H9 (cell line): ENCODE measurements at regions not wholly inside any gene's neighbourhood (a gene's known extent, or its start where the extent isn't known, plus 50 kb on each side); places are given as distances from the start of the nearest gene placed in this dataset.

ENCODE experiments used
- DNase-seq: peaks from one replicate; pipeline ENCODE4 v3.0.0-alpha.2; 2017
- H2AFZ ChIP-seq: one replicate; pipeline ENCODE4 v1.6.1; 2013; ENCODE audit warnings: mild to moderate bottlenecking, low read length, control low read depth, moderate library complexity
- H2AK5ac ChIP-seq: 2 replicates; pipeline ENCODE4 v1.6.1; 2013; ENCODE audit warnings: low read length, control low read depth, mixed read lengths; ENCODE audit not compliant: insufficient read length
- H2BK120ac ChIP-seq: one replicate; pipeline ENCODE4 v1.6.1; 2013; ENCODE audit warnings: low read depth, mild to moderate bottlenecking, low read length, control low read depth, inconsistent platforms; ENCODE audit not compliant: poor library complexity, severe bottlenecking
- H2BK12ac ChIP-seq: 2 replicates; pipeline ENCODE4 v1.6.1; 2013; ENCODE audit warnings: low read length, control low read depth, mixed read lengths, low read depth; ENCODE audit not compliant: insufficient read length
- H2BK15ac ChIP-seq: 2 replicates; pipeline ENCODE4 v1.6.1; 2013; ENCODE audit warnings: low read depth, low read length, control low read depth
- H2BK20ac ChIP-seq: one replicate; pipeline ENCODE4 v1.6.1; 2013; ENCODE audit warnings: low read depth, mild to moderate bottlenecking, low read length, control low read depth, inconsistent platforms; ENCODE audit not compliant: poor library complexity, severe bottlenecking
- H2BK5ac ChIP-seq: 2 replicates; pipeline ENCODE4 v1.6.1; 2013; ENCODE audit warnings: low read length, control low read depth, mixed read lengths; ENCODE audit not compliant: insufficient read length
- H3K14ac ChIP-seq: 2 replicates; pipeline ENCODE4 v1.6.1; 2013; ENCODE audit warnings: low read length, control low read depth; ENCODE audit not compliant: insufficient read depth
- H3K18ac ChIP-seq: 2 replicates; pipeline ENCODE4 v1.6.1; 2013; ENCODE audit warnings: low read depth, mild to moderate bottlenecking, mixed read lengths, low read length, control low read depth; ENCODE audit not compliant: insufficient read length
- H3K23ac ChIP-seq: 2 replicates; pipeline ENCODE4 v1.6.1; 2013; ENCODE audit warnings: low read length, control low read depth, mixed read lengths, low read depth; ENCODE audit not compliant: insufficient read length
- H3K23me2 ChIP-seq: 2 replicates; pipeline ENCODE4 v1.6.1; 2013; ENCODE audit warnings: low read depth, mild to moderate bottlenecking, mixed read lengths, low read length, control low read depth; ENCODE audit not compliant: insufficient read length, poor library complexity, severe bottlenecking
- H3K27ac ChIP-seq: 2 replicates; pipeline ENCODE4 v1.5.1; 2013; ENCODE audit warnings: low read length, control low read depth, mixed read lengths, low read depth; ENCODE audit not compliant: insufficient read length
- H3K27me3 ChIP-seq: 2 replicates; pipeline ENCODE4 v1.6.1; 2013; ENCODE audit warnings: low read length, control low read depth, inconsistent platforms; ENCODE audit not compliant: insufficient read depth
- H3K4ac ChIP-seq: 2 replicates; pipeline ENCODE4 v1.6.1; 2013; ENCODE audit warnings: low read depth, mild to moderate bottlenecking, control low read depth, inconsistent platforms, low read length, moderate library complexity
- H3K4me1 ChIP-seq: 2 replicates; pipeline ENCODE4 v1.6.1; 2013; ENCODE audit warnings: low read length, control low read depth, inconsistent platforms; ENCODE audit not compliant: insufficient read depth
- H3K4me2 ChIP-seq: 2 replicates; pipeline ENCODE4 v1.6.1; 2013; ENCODE audit warnings: low read length, control low read depth, mixed read lengths; ENCODE audit not compliant: insufficient read length, insufficient read depth
- H3K56ac ChIP-seq: 2 replicates; pipeline ENCODE4 v1.6.1; 2013; ENCODE audit warnings: low read depth, mild to moderate bottlenecking, mixed read lengths, low read length, control low read depth; ENCODE audit not compliant: insufficient read length
- H3K79me1 ChIP-seq: 2 replicates; pipeline ENCODE4 v1.6.1; 2013; ENCODE audit warnings: low read depth, mild to moderate bottlenecking, moderate library complexity, low read length, control low read depth, inconsistent platforms; ENCODE audit not compliant: insufficient read depth, poor library complexity, severe bottlenecking
- H3K79me2 ChIP-seq: 2 replicates; pipeline ENCODE4 v1.6.1; 2013; ENCODE audit warnings: low read length, control low read depth, inconsistent platforms; ENCODE audit not compliant: insufficient read depth
- H3K9ac ChIP-seq: 2 replicates; pipeline ENCODE4 v1.6.1; 2013; ENCODE audit warnings: low read length, control low read depth, mixed read lengths; ENCODE audit not compliant: insufficient read length; ENCODE audit errors: extremely low read depth
- H3K9me3 ChIP-seq: one replicate; pipeline ENCODE4 v1.6.1; 2013; ENCODE audit warnings: low read depth, low read length, inconsistent platforms; ENCODE audit not compliant: control insufficient read depth
- H3T11ph ChIP-seq: one replicate; pipeline ENCODE4 v1.6.1; 2013; ENCODE audit warnings: mild to moderate bottlenecking, low read length, control low read depth, inconsistent platforms
- H4K20me1 ChIP-seq: one replicate; pipeline ENCODE4 v1.6.1; 2013; ENCODE audit not compliant: control insufficient read depth, insufficient read length, insufficient read depth
- H4K5ac ChIP-seq: 2 replicates; pipeline ENCODE4 v1.6.1; 2013; ENCODE audit warnings: low read depth, mild to moderate bottlenecking, mixed read lengths, low read length, control low read depth; ENCODE audit not compliant: insufficient read length
- H4K8ac ChIP-seq: replicated peaks from 2 replicates; pipeline ENCODE4 v1.6.1; 2013; ENCODE audit warnings: low read length, control low read depth, mixed read lengths, low read depth; ENCODE audit not compliant: insufficient read length
- H4K91ac ChIP-seq: 2 replicates; pipeline ENCODE4 v1.6.1; 2013; ENCODE audit warnings: low read depth, mild to moderate bottlenecking, moderate library complexity, mixed read lengths, low read length, control low read depth; ENCODE audit not compliant: insufficient read length
- H3K27ac Mint-ChIP-seq, 3 experiments: 2 replicates in 2 of 3; 3 replicates in 1 of 3; pipeline ENCODE4 v1.8.0; 2020 to 2021; ENCODE audit warnings: mixed read lengths in 3 of 3, mild to moderate bottlenecking in 1 of 3, moderate library complexity in 1 of 3
- H3K27me3 Mint-ChIP-seq: 2 replicates; pipeline ENCODE4 v1.8.0; 2021; ENCODE audit warnings: low read depth, mild to moderate bottlenecking, moderate library complexity, mixed read lengths
- H3K36me3 Mint-ChIP-seq, 3 experiments: 2 replicates in 2 of 3; 3 replicates in 1 of 3; pipeline ENCODE4 v1.8.0; 2020 to 2021; ENCODE audit warnings: low read depth in 3 of 3, mixed read lengths in 3 of 3; ENCODE audit not compliant: insufficient read depth in 1 of 3
- H3K4me1 Mint-ChIP-seq, 2 experiments: 2 replicates each; pipeline ENCODE4 v1.8.0; 2020; ENCODE audit warnings: mixed read lengths in 2 of 2
- H3K4me3 Mint-ChIP-seq, 2 experiments: 2 replicates in 1 of 2; 3 replicates in 1 of 2; pipeline ENCODE4 v1.8.0; 2020 to 2021; ENCODE audit warnings: mild to moderate bottlenecking in 2 of 2, mixed read lengths in 2 of 2, moderate library complexity in 1 of 2
- H3K9me3 Mint-ChIP-seq, 2 experiments: 2 replicates in 1 of 2; 3 replicates in 1 of 2; pipeline ENCODE4 v1.8.0; 2020; ENCODE audit warnings: mild to moderate bottlenecking in 2 of 2, mixed read lengths in 2 of 2, moderate library complexity in 1 of 2
- WGBS: extraction: QIAGEN DNeasy Blood & Tissue Kit; methylation state at CpG from one replicate; pipeline ENCODE4 v1.1.7; 2013; ENCODE audit warnings: missing lambda C conversion rate, low lambda C conversion rate, mixed read lengths; ENCODE audit not compliant: insufficient read length; ENCODE audit errors: extremely low coverage; 5-methylcytosine and 5-hydroxymethylcytosine counted together
- TF ChIP-seq, protein P1 (sequence below): fragments of 200-600 bp; sonication (generic); conservative IDR thresholded peaks from 3 replicates; pipeline ENCODE4 v1.8.0; 2021; ENCODE audit warnings: antibody characterized with exemption, mild to moderate bottlenecking

DNA sequence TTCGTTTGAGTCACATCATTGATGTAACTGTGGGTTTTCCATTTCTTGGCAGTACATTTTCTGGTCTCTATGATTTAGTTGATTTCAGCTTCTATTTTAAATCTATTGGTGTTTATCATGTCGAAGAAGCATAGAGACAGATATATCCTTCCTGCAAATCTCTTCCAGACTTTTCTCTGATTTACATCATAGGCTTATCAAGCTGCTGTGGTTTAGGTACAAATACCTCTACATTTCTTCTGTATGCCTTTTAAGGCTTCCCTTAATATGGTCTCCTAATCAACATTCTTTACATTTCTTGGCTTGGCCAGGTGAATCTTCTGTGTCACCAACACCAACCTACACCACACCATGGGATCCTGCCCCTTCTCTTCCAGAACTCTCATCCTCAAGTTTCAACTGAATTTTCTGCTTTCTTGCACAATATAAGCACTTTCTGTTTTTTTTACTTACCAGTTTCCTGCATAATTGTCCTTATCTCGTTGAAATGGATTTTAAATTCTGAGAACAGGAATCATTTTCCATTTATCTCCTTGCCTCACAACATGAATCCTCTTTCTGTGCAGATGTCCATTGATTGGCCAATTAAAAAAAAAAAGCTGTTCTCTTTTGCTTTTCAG, 626.9 kb downstream of the ANKRD50 start:
- Histone ChIP-seq H3K23ac (no peak overlapping the region), H3K56ac (no peak overlapping the region), H3K79me2 (no peaks in the 10 kb centered on the region), H2BK120ac (no peak overlapping the region), H3K14ac (no peak overlapping the region), H3T11ph (no peak overlapping the region), H4K20me1 (no peaks in the 10 kb centered on the region), H3K4ac (no peak overlapping the region), H3K23me2 (no peaks in the 10 kb centered on the region), H3K9ac (no peak overlapping the region), H4K5ac (no peak overlapping the region), H3K79me1 (no peaks in the 10 kb centered on the region), H2AFZ (no peak overlapping the region), H3K18ac (no peak overlapping the region), H2BK20ac (no peak overlapping the region), H2BK5ac (no peak overlapping the region), H3K27ac (no peak overlapping the region), H2BK15ac (no peak overlapping the region), H2AK5ac (no peak overlapping the region), H3K27me3 (no peaks in the 10 kb centered on the region), H4K8ac (no peak overlapping the region), H3K4me1 (no peaks in the 10 kb centered on the region), H4K91ac (no peak overlapping the region), H3K9me3 (no peaks in the 10 kb centered on the region), H2BK12ac (no peak overlapping the region), H3K4me2 (no peak overlapping the region)
- TF ChIP-seq, protein P1, sequence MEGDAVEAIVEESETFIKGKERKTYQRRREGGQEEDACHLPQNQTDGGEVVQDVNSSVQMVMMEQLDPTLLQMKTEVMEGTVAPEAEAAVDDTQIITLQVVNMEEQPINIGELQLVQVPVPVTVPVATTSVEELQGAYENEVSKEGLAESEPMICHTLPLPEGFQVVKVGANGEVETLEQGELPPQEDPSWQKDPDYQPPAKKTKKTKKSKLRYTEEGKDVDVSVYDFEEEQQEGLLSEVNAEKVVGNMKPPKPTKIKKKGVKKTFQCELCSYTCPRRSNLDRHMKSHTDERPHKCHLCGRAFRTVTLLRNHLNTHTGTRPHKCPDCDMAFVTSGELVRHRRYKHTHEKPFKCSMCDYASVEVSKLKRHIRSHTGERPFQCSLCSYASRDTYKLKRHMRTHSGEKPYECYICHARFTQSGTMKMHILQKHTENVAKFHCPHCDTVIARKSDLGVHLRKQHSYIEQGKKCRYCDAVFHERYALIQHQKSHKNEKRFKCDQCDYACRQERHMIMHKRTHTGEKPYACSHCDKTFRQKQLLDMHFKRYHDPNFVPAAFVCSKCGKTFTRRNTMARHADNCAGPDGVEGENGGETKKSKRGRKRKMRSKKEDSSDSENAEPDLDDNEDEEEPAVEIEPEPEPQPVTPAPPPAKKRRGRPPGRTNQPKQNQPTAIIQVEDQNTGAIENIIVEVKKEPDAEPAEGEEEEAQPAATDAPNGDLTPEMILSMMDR = no peak
- Mint-ChIP-seq H3K4me1 (peaks cover 0 to 2% of the 10 kb centered on the region in 2 experiments; a peak in 2 of 4 replicates), H3K36me3 (peaks cover 0 to 4% (median 0%) of the 10 kb centered on the region in 3 experiments; a peak in 2 of 7 replicates), H3K9me3 (peaks cover 0 to 4% of the 10 kb centered on the region in 2 experiments; a peak in 2 of 5 replicates), H3K27ac (no peak overlapping the region), H3K27me3 (no peaks in the 10 kb centered on the region), H3K4me3 (no peak overlapping the region)
- no peak for DNase-seq
- no CpG with 5 or more reads among the region's 3 CpGs for WGBS
